GM13976 (cell line): ENCODE measurements at regions not wholly inside any gene's neighbourhood (a gene's known extent, or its start where the extent isn't known, plus 50 kb on each side); places are given as distances from the start of the nearest gene placed in this dataset.

Experiments
- DNase-seq: peaks from one replicate; pipeline ENCODE4 v3.0.0; 2012; ENCODE audit warnings: low spot score
- in situ Hi-C: fragments of 300-500 bp; cut with MboI; formaldehyde crosslinking; loops from one replicate; pipeline ENCODE4 v1.12.0; 2022; ENCODE audit warnings: low sequenced_read_pairs, mixed read lengths, inconsistent platforms; ENCODE audit not compliant: unreplicated experiment
- TF ChIP-seq, protein P1 (sequence below): IDR thresholded peaks from 2 replicates; pipeline ENCODE4 v1.5.1; 2012; ENCODE audit warnings: borderline replicate concordance, mild to moderate bottlenecking; ENCODE audit not compliant: insufficient read depth; ENCODE audit errors: extremely low read depth, missing control alignments, control extremely low read depth

DNA sequence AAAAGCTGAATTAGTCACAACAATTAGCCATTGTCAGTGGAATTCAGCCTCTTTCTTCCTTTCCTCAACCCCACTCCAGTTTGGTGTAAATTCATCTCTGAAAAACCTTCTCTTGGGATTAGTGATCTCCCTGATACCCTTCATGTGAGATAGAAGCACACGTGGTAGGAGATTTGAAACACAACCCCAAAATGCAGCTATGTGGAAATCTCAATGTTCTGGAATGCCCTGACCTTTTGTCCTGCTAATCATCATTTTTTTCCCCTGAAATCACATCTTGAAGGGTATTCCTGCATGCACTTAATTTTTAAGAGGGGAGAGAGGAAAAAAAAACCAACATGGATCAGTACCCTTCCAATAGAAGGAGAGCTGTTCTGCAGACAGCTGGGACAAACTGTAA is 612.6 kb downstream of the EBF1 start:
- DNase-seq, result no peak
- TF ChIP-seq, protein P1, sequence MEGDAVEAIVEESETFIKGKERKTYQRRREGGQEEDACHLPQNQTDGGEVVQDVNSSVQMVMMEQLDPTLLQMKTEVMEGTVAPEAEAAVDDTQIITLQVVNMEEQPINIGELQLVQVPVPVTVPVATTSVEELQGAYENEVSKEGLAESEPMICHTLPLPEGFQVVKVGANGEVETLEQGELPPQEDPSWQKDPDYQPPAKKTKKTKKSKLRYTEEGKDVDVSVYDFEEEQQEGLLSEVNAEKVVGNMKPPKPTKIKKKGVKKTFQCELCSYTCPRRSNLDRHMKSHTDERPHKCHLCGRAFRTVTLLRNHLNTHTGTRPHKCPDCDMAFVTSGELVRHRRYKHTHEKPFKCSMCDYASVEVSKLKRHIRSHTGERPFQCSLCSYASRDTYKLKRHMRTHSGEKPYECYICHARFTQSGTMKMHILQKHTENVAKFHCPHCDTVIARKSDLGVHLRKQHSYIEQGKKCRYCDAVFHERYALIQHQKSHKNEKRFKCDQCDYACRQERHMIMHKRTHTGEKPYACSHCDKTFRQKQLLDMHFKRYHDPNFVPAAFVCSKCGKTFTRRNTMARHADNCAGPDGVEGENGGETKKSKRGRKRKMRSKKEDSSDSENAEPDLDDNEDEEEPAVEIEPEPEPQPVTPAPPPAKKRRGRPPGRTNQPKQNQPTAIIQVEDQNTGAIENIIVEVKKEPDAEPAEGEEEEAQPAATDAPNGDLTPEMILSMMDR, result no peak
- in situ Hi-C loops, result no loop called here

DNA sequence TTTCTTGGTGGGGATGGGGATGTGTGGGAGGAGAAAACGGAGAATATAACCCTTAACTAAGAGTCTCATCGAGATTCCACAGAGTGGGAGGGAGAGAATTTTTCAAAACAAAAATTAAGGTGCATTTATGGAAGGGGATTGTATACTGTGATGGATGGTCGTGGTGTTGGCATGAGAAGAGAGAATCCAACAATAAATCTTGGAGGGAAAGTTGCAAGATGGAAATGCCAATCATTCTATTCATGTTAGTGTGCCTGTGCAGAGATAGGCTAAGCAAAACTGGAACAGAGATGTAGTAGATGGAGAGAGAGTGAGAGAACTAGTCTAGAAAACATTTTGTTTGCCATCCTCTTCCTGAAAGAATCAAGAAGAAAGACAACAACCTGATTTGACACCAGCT is 613.1 kb downstream of the EBF1 start:
- DNase-seq, result no peak
- TF ChIP-seq, protein P1, result no peak
- in situ Hi-C loops, result no loop called here

DNA sequence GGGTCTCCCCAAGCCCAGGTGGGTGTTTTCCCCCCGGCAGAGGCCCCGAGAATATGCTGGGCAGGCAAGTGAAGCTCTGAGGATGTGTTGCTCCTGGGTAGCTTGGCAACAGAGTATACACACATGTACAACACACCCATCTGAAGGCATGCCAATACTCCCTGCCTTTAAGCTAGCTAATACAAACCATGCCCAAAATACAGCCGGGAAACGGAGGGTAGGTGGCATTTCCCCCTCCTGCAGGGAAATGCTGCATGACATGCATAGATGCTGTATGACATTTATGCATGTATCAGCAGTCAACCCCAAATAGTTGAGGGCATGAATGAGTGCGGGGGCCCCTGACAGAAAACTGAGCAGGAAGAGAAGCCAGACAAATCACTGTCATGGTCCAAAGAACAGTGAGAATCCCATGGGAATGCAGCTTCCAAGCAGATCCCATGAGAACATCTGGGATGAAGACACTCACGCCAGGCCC is 614.1 kb downstream of the EBF1 start:
- in situ Hi-C loops, result no loop called here
- no peak for DNase-seq
- TF ChIP-seq, protein P1, result no peak

DNA sequence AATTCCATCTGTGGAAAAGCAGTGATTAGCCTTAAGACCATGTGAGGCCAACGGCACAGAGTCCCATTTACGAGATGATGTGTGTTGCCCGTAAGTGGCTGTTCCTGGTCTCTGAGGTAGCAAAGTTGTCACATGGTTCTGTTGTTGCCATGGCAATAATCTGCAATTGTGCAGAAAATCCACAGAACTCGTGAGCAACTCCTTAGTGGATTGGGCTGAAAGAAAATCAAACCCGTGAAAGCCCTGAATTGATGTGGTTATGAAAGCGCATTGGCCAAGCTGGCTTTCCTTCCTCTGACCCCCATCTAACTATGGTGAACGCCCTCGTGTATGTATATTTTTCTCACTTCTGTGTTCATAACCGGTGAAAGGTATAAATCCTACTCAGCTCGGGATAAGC is 614.7 kb downstream of the EBF1 start:
- no peak for DNase-seq
- in situ Hi-C loops, result no loop called here
- TF ChIP-seq, protein P1, result no peak

DNA sequence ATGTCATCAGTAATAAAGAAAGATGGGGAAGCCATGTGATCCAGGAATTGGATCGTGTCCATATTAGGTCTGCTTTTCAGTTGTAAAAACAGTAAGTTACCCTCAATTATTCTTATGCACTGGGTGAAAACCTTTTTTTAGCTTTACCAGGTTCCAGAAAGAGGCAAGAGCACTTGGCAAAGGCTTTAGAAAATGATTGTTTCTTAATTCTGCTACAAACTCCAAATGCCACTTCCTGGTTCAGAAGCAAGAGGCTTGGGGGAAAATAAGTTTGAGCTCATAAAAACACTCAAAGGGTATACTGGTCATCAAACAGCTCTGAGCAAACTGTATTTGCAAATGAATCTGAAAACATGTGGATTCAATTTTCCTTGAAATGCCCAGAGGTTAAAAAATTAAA is 615.6 kb downstream of the EBF1 start:
- TF ChIP-seq, protein P1, result no peak
- in situ Hi-C loops, result no loop called here
- DNase-seq, result no peak

DNA sequence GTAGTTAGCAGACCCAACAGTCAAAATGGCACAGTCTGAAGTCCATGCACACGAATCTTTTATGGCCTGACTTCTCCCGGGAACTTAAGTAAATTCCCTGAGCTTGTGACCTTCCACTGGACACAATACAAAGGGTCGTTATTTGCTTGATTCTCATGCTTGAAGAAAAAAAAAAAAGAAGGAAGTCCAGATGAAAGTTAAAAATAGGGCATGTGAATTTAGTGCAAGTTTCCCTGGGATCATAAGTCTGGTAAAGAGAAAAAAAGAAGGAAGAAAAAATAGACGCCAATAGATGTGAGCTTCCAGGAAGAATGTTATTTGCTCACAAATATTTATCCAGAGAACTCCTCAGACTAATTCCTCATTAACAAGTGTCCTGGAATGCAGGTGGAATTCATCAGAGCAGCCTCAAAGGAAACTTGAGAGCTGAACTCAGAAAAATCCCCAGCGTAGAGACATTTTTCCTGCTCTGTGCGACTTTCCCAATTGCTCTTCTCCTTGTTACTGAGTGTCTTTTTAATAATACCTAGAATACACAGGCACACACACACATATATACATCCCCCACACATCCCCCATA is 616.3 kb downstream of the EBF1 start:
- no peak for DNase-seq
- TF ChIP-seq, protein P1, result no peak

More for the DNA sequence above, 616.3 kb downstream of the EBF1 start:
- in situ Hi-C loops, result no loop called here
